Spleen (tissue), 7 donors: ENCODE measurements at regions not wholly inside any gene's neighbourhood (a gene's known extent, or its start where the extent isn't known, plus 50 kb on each side); places are given as distances from the start of the nearest gene placed in this dataset.

Source experiments
- CTCF ChIP-seq, 11 experiments: fragments of 200-600 bp in 7 of 11; fragments of 450-650 bp in 4 of 11; sonication (generic) in 4 of 11; IDR thresholded peaks in 8 of 11; conservative IDR thresholded peaks in 3 of 11; 1 replicate in 7 of 11; 2 replicates in 4 of 11; pipeline versions ENCODE4 v1.4.0 to v1.8.0; 2016 to 2021; ENCODE audit warnings: antibody characterized with exemption in 11 of 11, inconsistent platforms in 4 of 11, mild to moderate bottlenecking in 1 of 11
- POLR2A ChIP-seq, 3 donors: fragments of 450-650 bp; IDR thresholded peaks; one replicate each; pipeline ENCODE4 v1.5.1; 2017; ENCODE audit warnings: antibody characterized with exemption in 3 of 3, mild to moderate bottlenecking in 1 of 3
- donor health status: DM: no; HTN: no; CAD: no; lungs with moderate emphysema.
- donor health status: DM: no; HTN: no; CAD: no.
- donor health status: DM: no; HTN: no; CAD: no.

- TF ChIP-seq CTCF (IDR thresholded peaks at IDR 0.05 in 8 of 11, conservative IDR thresholded peaks at IDR 0.05 in 3 of 11) (no peak), POLR2A (IDR thresholded peaks at IDR 0.05) (no peak)
Measured at GRCh38 chr15:81071120-81071519, 63.0 kb upstream of the CFAP161 start.
